GM21526 (cell line): ENCODE measurements at regions not wholly inside any gene's neighbourhood (a gene's known extent, or its start where the extent isn't known, plus 50 kb on each side); places are given as distances from the start of the nearest gene placed in this dataset.
"Not testable (repeated sequence)": the region's sequence is repeated elsewhere in the genome, so short reads cannot be mapped to it uniquely, and the experiment has no call there.

Experiments used
- ATAC-seq: cut with Tn5 transposase; IDR thresholded peaks from one replicate; pipeline ENCODE4 v1.9.1; 2021; ENCODE audit warnings: moderate library complexity; ENCODE audit not compliant: unreplicated experiment, low FRiP score

GRCh38 chr13:106107061-106107460 is 428.4 kb downstream of the EFNB2 start:
- ATAC-seq: no peak

- no peak for ATAC-seq
Observed at GRCh38 chr13:106105153-106105552, 430.3 kb downstream of the EFNB2 start.

DNA sequence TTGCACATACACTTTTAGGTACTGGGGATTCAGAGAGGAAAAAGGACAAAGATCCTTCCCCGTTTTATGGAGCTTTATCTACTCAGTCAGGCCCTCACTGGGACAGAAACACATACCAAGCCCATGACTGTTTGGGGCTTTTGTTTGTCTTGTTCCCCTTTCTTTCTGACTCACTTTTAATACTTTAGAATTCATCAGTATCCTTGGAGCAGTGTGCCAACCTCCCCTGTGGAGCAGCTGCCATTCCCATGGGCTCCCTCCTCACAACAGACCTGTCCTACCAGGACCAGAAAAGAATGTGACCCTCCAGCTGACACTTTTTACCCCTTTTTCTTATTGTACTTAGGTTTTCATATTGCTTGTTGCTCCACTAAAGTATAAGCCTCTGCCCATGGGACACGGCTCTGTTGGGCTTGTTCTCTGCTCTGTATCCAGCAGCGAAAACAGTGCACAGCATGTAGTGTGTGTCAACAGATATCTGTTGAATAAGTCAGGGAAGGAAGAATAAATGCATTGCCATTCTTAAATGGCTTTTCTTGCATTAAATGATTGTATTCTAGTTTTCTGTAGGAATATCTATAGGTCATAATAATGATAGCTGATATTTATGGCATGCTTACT is 431.1 kb downstream of the EFNB2 start:
- no peak for ATAC-seq

DNA sequence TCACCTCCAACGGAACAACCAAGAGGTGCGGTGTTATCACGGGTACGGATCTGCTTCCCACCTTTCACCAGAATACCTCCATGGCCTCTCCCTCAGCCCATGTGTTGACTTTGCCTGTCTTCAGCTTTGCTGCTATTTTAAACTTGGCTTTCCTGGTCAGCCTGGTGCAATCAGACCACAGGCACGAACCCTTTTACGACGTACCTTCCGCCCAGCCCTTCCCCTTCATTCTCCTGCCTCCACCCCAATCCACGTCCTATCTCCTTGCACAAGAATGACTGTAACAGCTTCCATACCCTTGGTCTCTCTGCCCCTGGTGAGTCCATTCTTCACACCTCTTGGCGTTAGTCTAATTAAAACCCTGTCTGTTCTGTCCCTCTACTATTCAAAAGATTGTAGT is 431.7 kb downstream of the EFNB2 start:
- no peak for ATAC-seq

DNA sequence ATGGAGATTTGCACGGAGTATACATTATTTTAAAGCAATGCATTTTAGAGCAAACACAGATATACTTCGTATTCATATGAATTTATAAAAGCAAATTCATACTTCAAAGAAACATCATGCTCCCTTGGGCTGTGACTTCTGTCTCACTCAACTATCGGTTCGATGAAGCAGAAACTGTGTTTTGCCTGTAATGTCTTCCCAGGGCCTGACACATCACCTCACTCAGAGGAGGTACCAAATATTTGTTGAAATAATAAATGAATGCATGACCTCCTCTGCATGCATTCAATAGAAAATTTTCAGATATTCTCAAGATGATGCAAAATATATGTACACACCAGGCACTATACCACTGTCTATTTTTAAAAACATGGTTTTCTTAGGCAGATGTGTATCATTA is 432.7 kb downstream of the EFNB2 start:
- no peak for ATAC-seq

DNA sequence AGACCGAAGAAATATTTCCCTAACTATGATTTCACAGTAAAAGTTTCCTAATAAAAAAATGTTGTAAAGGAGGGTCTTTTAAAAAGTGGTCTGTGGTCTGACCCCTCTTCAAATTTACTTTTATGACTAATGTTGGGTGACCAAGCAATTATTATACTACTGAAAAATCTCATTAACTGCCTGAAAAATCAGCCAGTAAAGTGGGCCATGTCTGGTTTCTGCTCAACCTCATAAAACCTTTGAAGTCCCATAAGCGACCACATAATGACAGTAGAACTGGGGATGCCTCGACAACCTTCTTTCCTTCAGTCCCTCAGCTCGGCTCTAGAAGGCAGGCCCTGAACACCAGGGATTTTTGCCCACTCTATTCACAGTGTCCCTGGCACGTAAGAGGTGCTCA is 434.3 kb downstream of the EFNB2 start:
- no peak for ATAC-seq

DNA sequence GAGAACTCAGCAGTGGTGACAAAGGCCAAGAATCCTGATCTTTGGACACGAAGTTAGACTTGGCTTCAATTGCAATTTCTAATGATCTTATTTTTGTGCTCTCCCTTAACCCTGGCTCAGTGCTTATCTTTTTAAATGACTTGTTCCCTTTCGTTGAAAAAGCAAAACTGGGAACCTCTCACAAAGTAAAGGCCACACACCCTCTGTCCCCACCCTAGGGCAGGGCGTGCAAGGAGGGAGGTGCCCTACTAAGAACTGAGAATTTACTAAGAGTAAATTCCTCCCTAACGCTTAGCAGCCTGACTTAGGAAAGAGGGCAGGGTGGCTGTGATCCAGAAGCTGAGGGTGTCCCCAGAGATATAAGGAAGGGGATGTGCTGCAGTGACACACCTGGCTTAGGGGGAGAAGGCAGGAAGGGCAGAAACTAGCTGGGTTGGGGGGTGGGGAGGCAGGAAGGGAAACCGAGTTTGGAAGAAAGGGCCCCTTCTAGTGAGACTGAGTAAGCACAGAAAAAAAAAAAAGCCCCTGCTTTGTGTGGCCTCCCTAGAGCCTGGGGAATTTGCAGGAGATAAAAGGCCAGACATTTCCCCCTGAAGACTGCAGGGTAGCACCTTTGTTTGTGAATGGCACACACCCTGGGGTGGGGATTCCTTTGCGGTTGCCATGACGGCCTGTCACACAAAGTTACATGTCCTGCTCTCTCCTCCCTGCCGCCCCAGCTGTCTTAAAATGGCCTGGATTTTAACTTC is 435.1 kb downstream of the EFNB2 start:
- no peak for ATAC-seq

DNA sequence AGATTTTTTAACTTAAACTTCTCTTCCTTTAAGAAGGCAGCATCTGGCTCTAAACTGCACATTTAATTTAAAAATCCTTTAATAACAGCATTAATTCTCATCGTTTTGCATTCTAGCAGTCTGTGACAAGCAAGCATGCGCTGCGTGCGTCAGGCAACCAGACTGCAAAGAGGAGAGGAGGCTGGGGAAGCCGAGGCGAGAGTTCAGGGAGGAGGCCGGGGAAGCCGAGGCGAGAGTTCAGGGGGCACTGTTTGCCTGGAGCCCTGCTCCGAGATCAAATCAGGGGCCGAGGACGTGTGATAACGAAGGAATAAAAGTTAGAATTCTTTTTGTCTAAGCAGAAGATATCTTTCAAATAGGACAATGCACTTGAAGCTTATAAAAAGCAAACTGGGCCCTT is 435.7 kb downstream of the EFNB2 start:
- no peak for ATAC-seq

DNA sequence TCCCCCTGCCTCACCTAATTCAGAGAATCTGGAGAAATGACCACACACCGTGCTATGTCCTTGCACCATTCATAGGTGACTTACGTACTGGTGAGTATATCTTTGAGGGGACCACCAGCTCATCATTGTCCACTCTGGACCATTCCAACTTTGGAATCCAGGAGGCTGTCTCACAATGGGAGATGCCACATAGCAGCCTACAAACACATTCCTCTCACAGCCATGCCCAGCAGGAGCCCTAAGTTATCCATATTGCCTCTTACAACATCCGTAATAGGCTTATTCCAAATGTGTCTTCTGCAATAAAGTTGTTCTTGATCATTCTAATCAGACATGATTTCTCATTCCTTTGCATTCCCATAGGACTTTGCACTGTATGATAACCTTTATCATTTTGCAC is 436.7 kb downstream of the EFNB2 start:
- no peak for ATAC-seq

DNA sequence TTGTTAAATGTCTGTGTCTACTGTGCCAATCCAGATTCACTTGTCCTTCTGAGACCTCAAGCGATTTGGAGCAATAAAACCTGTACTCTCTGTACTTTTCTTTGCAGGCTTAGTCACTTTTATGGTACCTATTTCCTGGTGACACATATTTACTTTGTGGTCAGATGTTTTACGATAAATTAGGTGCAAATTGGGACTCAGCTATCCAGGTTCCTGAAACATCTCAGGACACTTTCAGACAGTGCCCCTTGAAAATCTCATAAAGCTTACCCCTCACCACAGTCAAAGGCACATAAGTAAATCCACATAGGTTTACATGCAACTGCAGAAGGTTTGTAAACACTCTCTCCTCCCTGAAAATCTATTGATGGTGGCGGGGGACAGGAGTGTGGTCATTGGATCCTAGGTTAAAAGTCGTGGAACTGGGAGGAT is 438.8 kb downstream of the EFNB2 start:
- no peak for ATAC-seq

DNA sequence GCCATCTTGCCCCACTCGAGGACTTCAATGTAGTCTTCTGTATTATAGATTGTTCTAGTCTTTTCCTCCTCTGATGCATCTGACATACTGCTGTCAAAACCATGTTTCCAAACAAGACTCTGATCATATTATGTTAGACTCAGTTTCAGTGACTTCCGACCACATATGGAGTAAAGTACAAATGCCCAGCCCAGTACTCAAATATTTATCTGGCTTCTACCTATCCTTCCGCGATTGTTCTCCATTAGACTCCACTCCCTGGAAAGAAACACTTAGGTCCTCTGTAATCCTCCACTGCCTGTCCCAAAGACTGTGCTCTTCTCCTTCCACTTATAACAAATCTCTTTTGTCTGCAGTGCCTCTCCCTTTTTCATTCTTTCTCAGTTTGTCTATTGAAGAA is 439.5 kb downstream of the EFNB2 start:
- ATAC-seq: no peak

- no peak for ATAC-seq
Observed at GRCh38 chr13:106095406-106095805, 440.1 kb downstream of the EFNB2 start.

DNA sequence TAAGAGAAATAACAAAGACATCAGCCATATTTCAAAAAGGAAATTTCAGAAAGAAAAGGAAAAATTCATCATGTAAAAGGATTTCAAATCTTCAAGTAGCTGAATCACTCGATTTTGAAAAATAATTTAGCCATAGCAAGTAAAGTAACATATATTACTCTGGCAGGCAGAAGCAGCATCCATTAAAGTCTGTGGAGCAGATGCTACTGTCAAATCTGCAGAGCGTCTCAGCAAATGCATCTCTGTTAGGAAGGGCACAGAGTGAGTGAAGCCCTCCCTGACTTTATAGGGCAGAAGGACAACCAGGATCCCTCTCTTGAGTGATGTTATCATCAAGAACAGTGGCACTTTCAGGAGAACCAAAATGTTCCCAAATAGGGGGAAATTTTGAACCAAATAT is 445.5 kb downstream of the EFNB2 start:
- no peak for ATAC-seq

- ATAC-seq: no peak
Observed at GRCh38 chr13:106089261-106089980, 446.0 kb downstream of the EFNB2 start.

- no peak for ATAC-seq
Observed at GRCh38 chr13:106088085-106088484, 447.4 kb downstream of the EFNB2 start.

DNA sequence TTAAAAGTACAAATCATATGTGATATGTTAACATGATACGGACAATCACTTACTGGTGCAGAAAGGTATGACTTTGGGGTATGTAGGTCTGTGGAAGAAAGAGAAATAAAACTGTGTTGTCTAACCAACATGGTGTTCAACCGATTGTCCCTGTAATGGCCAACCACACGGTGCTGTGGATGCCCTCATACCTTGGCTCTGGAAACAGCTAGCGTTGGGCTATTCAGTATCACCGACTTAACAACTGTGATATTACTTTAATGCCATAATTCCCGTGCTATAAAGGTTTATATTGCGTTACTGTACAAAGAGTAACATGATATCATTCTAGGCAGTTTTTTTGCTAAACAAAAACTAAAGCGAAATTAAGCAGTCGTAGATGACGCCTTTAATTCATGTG is 448.3 kb downstream of the EFNB2 start:
- ATAC-seq: no peak

- ATAC-seq: no peak
Observed at GRCh38 chr13:106083620-106084350, 451.7 kb downstream of the EFNB2 start.

- not testable (repeated sequence) for ATAC-seq
Observed at GRCh38 chr13:106081221-106081620, 454.2 kb downstream of the EFNB2 start.

DNA sequence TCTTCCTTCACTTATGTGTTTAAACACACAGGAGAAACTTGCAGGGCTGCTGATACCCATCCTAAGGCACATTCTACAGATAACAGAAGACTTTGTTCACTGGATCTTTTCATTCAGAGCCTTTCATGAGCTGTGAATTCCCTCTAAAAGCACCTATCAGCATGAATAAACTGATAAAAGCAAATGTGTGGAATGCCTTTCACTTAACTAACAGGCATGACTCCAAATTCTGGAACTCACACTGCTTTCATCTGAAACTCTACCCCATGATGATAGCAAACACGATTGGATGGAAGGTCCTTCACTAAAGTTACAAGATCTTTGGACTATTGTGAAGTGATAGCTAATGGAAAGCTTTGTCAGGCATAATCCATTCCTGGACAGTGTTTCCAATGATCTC is 457.3 kb downstream of the EFNB2 start:
- ATAC-seq: no peak

DNA sequence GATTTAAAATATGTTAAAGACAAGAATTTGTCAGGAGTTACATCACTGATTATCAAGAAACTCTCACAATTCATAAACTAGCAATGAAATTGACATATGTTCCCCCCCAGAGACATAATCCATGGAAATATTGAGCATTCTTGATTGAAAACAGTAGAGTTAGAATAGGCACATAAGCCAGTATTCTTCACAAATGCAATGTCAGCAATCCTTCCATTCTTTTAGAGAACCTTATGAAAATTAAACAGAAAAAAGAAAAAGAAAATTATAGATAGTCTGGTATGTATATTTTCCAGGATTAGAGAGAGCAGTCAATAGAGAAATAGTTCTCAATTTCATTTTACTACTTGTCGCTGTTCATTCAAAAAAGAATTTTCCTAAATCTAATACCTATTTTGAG is 458.4 kb downstream of the EFNB2 start:
- ATAC-seq: no peak

DNA sequence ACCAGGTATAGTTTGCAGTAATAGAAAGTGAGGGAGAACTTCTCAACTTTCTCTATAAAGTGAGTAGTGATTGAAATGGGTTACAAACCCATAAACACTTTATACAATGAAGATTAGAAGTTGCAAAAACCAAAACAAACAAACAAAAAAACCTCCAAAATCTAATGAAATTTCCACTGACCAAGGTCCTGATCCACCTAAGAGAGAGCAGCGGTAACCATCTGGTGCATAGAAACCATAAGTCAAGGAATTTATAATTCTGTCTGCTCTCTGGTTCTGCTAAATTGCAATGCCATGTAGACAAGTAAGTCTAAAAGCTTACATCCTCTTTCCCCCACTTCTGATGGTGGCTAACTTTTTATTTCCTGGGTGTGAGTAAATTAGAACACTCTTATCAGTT is 463.4 kb downstream of the EFNB2 start:
- no peak for ATAC-seq
